A673 (cell line): ENCODE measurements at regions not wholly inside any gene's neighbourhood (a gene's known extent, or its start where the extent isn't known, plus 50 kb on each side); places are given as distances from the start of the nearest gene placed in this dataset.

ENCODE experiments used
- BruUV-seq: library from RNA; stranded (reverse); fragments of 400-500 nt; replicated peaks from 2 replicates; lab custom pipeline; 2021; lab: Mats Ljungman, UMichigan
- CTCF ChIA-PET: fragments of 300-600 bp; sonication (Branson Sonifier 250); formaldehyde crosslinking; loops from one replicate; lab custom pipeline; 2022; ENCODE audit warnings: antibody characterized with exemption; lab: Charles Lee
- POLR2A ChIA-PET: fragments of 300-600 bp; sonication (Branson Sonifier 250); formaldehyde crosslinking; loops from one replicate; lab custom pipeline; 2022; ENCODE audit warnings: antibody characterized with exemption; ENCODE audit not compliant: low non-redundant PET; lab: Charles Lee
- DNase-seq: peaks from one replicate; pipeline ENCODE4 v3.0.0-alpha.2; 2015; ENCODE audit warnings: low spot score
- H3K27ac ChIP-seq: fragments of 200-600 bp; sonication (generic); 2 replicates; pipeline ENCODE4 v1.5.1; 2016; ENCODE audit warnings: mixed run types, low read depth, mild to moderate bottlenecking, mixed read lengths, antibody characterized with exemption, low read length; ENCODE audit not compliant: poor library complexity, severe bottlenecking
- H3K27me3 ChIP-seq: fragments of 200-600 bp; sonication (generic); replicated peaks from 2 replicates; pipeline ENCODE4 v1.6.1; 2017; ENCODE audit warnings: mixed run types, low read depth, mild to moderate bottlenecking, mixed read lengths, antibody characterized with exemption, low read length; ENCODE audit not compliant: insufficient read depth, poor library complexity
- H3K36me3 ChIP-seq: fragments of 200-600 bp; sonication (generic); 2 replicates; pipeline ENCODE4 v1.6.1; 2016; ENCODE audit warnings: mixed run types, mild to moderate bottlenecking, mixed read lengths, antibody characterized with exemption, low read length; ENCODE audit not compliant: insufficient read depth, poor library complexity, severe bottlenecking
- H3K4me1 ChIP-seq: fragments of 200-600 bp; sonication (generic); 2 replicates; pipeline ENCODE4 v1.6.1; 2017; ENCODE audit warnings: mixed run types, mild to moderate bottlenecking, mixed read lengths, antibody characterized with exemption, low read length; ENCODE audit not compliant: insufficient read depth, poor library complexity, severe bottlenecking
- H3K4me3 ChIP-seq: fragments of 200-600 bp; sonication (generic); 2 replicates; pipeline ENCODE4 v1.5.1; 2016; ENCODE audit warnings: low read depth, mixed run types, mild to moderate bottlenecking, mixed read lengths, low read length; ENCODE audit not compliant: poor library complexity, severe bottlenecking
- H3K9me3 ChIP-seq: fragments of 200-600 bp; sonication (generic); 2 replicates; pipeline ENCODE4 v1.6.1; 2016; ENCODE audit warnings: mixed run types, low read depth, mild to moderate bottlenecking, mixed read lengths, antibody characterized with exemption, low read length; ENCODE audit not compliant: poor library complexity, severe bottlenecking
- EZH2 ChIP-seq: fragments of 200-600 bp; sonication (generic); IDR thresholded peaks from 2 replicates; pipeline ENCODE4 v1.6.1; 2017; ENCODE audit warnings: borderline replicate concordance, low read depth, mild to moderate bottlenecking, mixed read lengths, antibody characterized with exemption, low read length; ENCODE audit not compliant: poor library complexity, severe bottlenecking
- intact Hi-C: fragments of 100-400 bp; cut with micrococcal nuclease; formaldehyde crosslinking; loops from one replicate; pipeline ENCODE4 v1.10.0; 2022; ENCODE audit not compliant: unreplicated experiment
- TF ChIP-seq, protein P1 (sequence below): fragments of 300-800, 200-600 bp; sonication (generic); conservative IDR thresholded peaks from 2 replicates; pipeline ENCODE4 v1.5.1; 2017; ENCODE audit warnings: low read depth, mild to moderate bottlenecking, antibody characterized with exemption, low read length, moderate library complexity, mixed read lengths

GRCh38 chr2:18690342-18690741 lies 101.0 kb upstream of the NT5C1B start:
- no peaks in the 10 kb centered on the region for H3K9me3 ChIP-seq
- H3K27me3 ChIP-seq = peaks cover 3% of the 10 kb centered on the region
- no peaks in the 10 kb centered on the region for H3K36me3 ChIP-seq
- BruUV-seq = no TSS peak
- CTCF ChIA-PET = interaction anchor here (0.6 kb wide), 1 partner anchor 113 kb away, joined by 3 read pairs; no protein-coding TSS in a partner anchor
- no peak overlapping the region for H3K4me3 ChIP-seq
- H3K4me1 ChIP-seq = no peaks in the 10 kb centered on the region
- TF ChIP-seq, protein P1, sequence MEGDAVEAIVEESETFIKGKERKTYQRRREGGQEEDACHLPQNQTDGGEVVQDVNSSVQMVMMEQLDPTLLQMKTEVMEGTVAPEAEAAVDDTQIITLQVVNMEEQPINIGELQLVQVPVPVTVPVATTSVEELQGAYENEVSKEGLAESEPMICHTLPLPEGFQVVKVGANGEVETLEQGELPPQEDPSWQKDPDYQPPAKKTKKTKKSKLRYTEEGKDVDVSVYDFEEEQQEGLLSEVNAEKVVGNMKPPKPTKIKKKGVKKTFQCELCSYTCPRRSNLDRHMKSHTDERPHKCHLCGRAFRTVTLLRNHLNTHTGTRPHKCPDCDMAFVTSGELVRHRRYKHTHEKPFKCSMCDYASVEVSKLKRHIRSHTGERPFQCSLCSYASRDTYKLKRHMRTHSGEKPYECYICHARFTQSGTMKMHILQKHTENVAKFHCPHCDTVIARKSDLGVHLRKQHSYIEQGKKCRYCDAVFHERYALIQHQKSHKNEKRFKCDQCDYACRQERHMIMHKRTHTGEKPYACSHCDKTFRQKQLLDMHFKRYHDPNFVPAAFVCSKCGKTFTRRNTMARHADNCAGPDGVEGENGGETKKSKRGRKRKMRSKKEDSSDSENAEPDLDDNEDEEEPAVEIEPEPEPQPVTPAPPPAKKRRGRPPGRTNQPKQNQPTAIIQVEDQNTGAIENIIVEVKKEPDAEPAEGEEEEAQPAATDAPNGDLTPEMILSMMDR = peak; percentile 61
- TF ChIP-seq EZH2 = no peak
- intact Hi-C loops = no loop called here
- DNase-seq = peak; percentile 10
- no peak overlapping the region for H3K27ac ChIP-seq
- POLR2A ChIA-PET = no interaction called here

- no peak for TF ChIP-seq EZH2
- TF ChIP-seq, protein P1 = no peak
- Histone ChIP-seq H3K27ac (no peak overlapping the region), H3K4me3 (no peak overlapping the region), H3K36me3 (no peaks in the 10 kb centered on the region), H3K9me3 (no peaks in the 10 kb centered on the region), H3K27me3 (peaks cover 20% of the 10 kb centered on the region), H3K4me1 (no peaks in the 10 kb centered on the region)
- DNase-seq = no peak
- BruUV-seq = no TSS peak
- intact Hi-C loops = no loop called here
- POLR2A ChIA-PET = no interaction called here
- CTCF ChIA-PET = no interaction called here
Measured at GRCh38 chr2:18684206-18685038, 95.1 kb upstream of the NT5C1B start.

- CTCF ChIA-PET = no interaction called here
- intact Hi-C loops = no loop called here
- Histone ChIP-seq H3K4me3 (no peak overlapping the region), H3K9me3 (no peaks in the 10 kb centered on the region), H3K27ac (no peak overlapping the region), H3K27me3 (peaks cover 20% of the 10 kb centered on the region), H3K36me3 (no peaks in the 10 kb centered on the region), H3K4me1 (no peaks in the 10 kb centered on the region)
- no TSS peak for BruUV-seq
- TF ChIP-seq, protein P1 = no peak
- TF ChIP-seq EZH2 = no peak
- POLR2A ChIA-PET = no interaction called here
- DNase-seq = no peak
Measured at GRCh38 chr2:18682681-18683080, 93.3 kb upstream of the NT5C1B start.
